IPS-18c (cell line): ENCODE measurements at regions not wholly inside any gene's neighbourhood (a gene's known extent, or its start where the extent isn't known, plus 50 kb on each side); places are given as distances from the start of the nearest gene placed in this dataset.

Experiments
- H3K4me3 ChIP-seq: 2 replicates; pipeline ENCODE4 v1.7.0; 2013; ENCODE audit warnings: low read depth, mild to moderate bottlenecking, low read length, moderate library complexity; ENCODE audit not compliant: insufficient read depth
- H3K9me3 ChIP-seq: one replicate; pipeline ENCODE4 v1.6.1; 2013; ENCODE audit warnings: mild to moderate bottlenecking, low read length, moderate library complexity; ENCODE audit not compliant: control insufficient read depth, insufficient read depth

GRCh38 chr12:84643993-84644392 is 268.6 kb downstream of the SLC6A15 start:
- Histone ChIP-seq H3K9me3 (no peaks in the 10 kb centered on the region), H3K4me3 (no peak overlapping the region)

- H3K4me3 ChIP-seq: no peak overlapping the region
- no peaks in the 10 kb centered on the region for H3K9me3 ChIP-seq
These were observed 270.6 kb downstream of the SLC6A15 start for GRCh38 chr12:84641940-84642545.

GRCh38 chr12:84638811-84639368 is 273.7 kb downstream of the SLC6A15 start:
- Histone ChIP-seq H3K9me3 (no peaks in the 10 kb centered on the region), H3K4me3 (no peak overlapping the region)

- H3K4me3 ChIP-seq: no peak overlapping the region
- H3K9me3 ChIP-seq: no peaks in the 10 kb centered on the region
These were observed 274.7 kb downstream of the SLC6A15 start for GRCh38 chr12:84637926-84638325.

- no peak overlapping the region for H3K4me3 ChIP-seq
These were observed 275.8 kb downstream of the SLC6A15 start for GRCh38 chr12:84636801-84637290.

GRCh38 chr12:84634526-84634925 is 278.1 kb downstream of the SLC6A15 start:
- Histone ChIP-seq H3K9me3 (no peaks in the 10 kb centered on the region), H3K4me3 (no peak overlapping the region)

More at GRCh38 chr12:84636801-84637290, 275.8 kb downstream of the SLC6A15 start:
- H3K9me3 ChIP-seq: no peaks in the 10 kb centered on the region

GRCh38 chr12:84632556-84632955 is 280.0 kb downstream of the SLC6A15 start:
- Histone ChIP-seq H3K9me3 (no peaks in the 10 kb centered on the region), H3K4me3 (no peak overlapping the region)

- H3K4me3 ChIP-seq: no peak overlapping the region
These were observed 281.6 kb downstream of the SLC6A15 start for GRCh38 chr12:84631020-84631419.

GRCh38 chr12:84627593-84627992 is 285.0 kb downstream of the SLC6A15 start:
- Histone ChIP-seq H3K9me3 (no peaks in the 10 kb centered on the region), H3K4me3 (no peak overlapping the region)

More at GRCh38 chr12:84631020-84631419, 281.6 kb downstream of the SLC6A15 start:
- H3K9me3 ChIP-seq: no peaks in the 10 kb centered on the region

GRCh38 chr12:84624601-84625000 is 288.0 kb downstream of the SLC6A15 start:
- no peaks in the 10 kb centered on the region for H3K9me3 ChIP-seq
- no peak overlapping the region for H3K4me3 ChIP-seq

GRCh38 chr12:84619053-84619571 is 293.5 kb downstream of the SLC6A15 start:
- H3K9me3 ChIP-seq: no peaks in the 10 kb centered on the region
- H3K4me3 ChIP-seq: no peak overlapping the region

- H3K9me3 ChIP-seq: no peaks in the 10 kb centered on the region
- no peak overlapping the region for H3K4me3 ChIP-seq
These were observed 305.3 kb downstream of the SLC6A15 start for GRCh38 chr12:84607170-84607819.

GRCh38 chr12:84605983-84606382 is 306.6 kb downstream of the SLC6A15 start:
- H3K4me3 ChIP-seq: no peak overlapping the region
- no peaks in the 10 kb centered on the region for H3K9me3 ChIP-seq

GRCh38 chr12:84604551-84604950 is 308.0 kb downstream of the SLC6A15 start:
- Histone ChIP-seq H3K9me3 (no peaks in the 10 kb centered on the region), H3K4me3 (no peak overlapping the region)

GRCh38 chr12:84603484-84604248 is 308.9 kb downstream of the SLC6A15 start:
- H3K4me3 ChIP-seq: no peak overlapping the region
- no peaks in the 10 kb centered on the region for H3K9me3 ChIP-seq

- no peaks in the 10 kb centered on the region for H3K9me3 ChIP-seq
- H3K4me3 ChIP-seq: no peak overlapping the region
These were observed 311.1 kb downstream of the SLC6A15 start for GRCh38 chr12:84601483-84601882.

GRCh38 chr12:84599539-84599938 is 313.1 kb downstream of the SLC6A15 start:
- Histone ChIP-seq H3K9me3 (no peaks in the 10 kb centered on the region), H3K4me3 (no peak overlapping the region)
